ENCODE measurements at regions not wholly inside any gene's neighbourhood (a gene's known extent, or its start where the extent isn't known, plus 50 kb on each side); places are given as distances from the start of the nearest gene placed in this dataset.

GRCh38 chr14:22140633-22141032 is 448.4 kb downstream of the DAD1 start:
- no peaks in the 10 kb centered on the region for H3K9me3 ChIP-seq
- DNase-seq (ENCODE audit: extremely low spot score in 2 of 2), result no peak
- H3K27ac ChIP-seq, result no peak overlapping the region
- no peaks in the 10 kb centered on the region for H3K27me3 ChIP-seq
- H3K4me3 ChIP-seq, result no peak overlapping the region
- TF ChIP-seq POLR2AphosphoS5 (IDR thresholded peaks at IDR 0.05; ENCODE audit: insufficient read depth in 1 of 2, low read depth in 1 of 2) (no peak), POLR2A (IDR thresholded peaks at IDR 0.05) (no peak)
- TF ChIP-seq, protein P1, sequence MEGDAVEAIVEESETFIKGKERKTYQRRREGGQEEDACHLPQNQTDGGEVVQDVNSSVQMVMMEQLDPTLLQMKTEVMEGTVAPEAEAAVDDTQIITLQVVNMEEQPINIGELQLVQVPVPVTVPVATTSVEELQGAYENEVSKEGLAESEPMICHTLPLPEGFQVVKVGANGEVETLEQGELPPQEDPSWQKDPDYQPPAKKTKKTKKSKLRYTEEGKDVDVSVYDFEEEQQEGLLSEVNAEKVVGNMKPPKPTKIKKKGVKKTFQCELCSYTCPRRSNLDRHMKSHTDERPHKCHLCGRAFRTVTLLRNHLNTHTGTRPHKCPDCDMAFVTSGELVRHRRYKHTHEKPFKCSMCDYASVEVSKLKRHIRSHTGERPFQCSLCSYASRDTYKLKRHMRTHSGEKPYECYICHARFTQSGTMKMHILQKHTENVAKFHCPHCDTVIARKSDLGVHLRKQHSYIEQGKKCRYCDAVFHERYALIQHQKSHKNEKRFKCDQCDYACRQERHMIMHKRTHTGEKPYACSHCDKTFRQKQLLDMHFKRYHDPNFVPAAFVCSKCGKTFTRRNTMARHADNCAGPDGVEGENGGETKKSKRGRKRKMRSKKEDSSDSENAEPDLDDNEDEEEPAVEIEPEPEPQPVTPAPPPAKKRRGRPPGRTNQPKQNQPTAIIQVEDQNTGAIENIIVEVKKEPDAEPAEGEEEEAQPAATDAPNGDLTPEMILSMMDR (IDR thresholded peaks at IDR 0.05), result no peak
- H3K36me3 ChIP-seq, result no peaks in the 10 kb centered on the region
- H3K4me1 ChIP-seq, result no peaks in the 10 kb centered on the region
- intact Hi-C loops (cut with DNase I), result no loop called here

- Histone ChIP-seq H3K27ac (no peak overlapping the region), H3K27me3 (no peaks in the 10 kb centered on the region), H3K4me3 (no peak overlapping the region), H3K4me1 (no peaks in the 10 kb centered on the region), H3K9me3 (no peaks in the 10 kb centered on the region), H3K36me3 (no peaks in the 10 kb centered on the region)
- intact Hi-C loops (cut with DNase I), result no loop called here
- TF ChIP-seq, protein P1 (IDR thresholded peaks at IDR 0.05), result no peak
- no peak for TF ChIP-seq POLR2A (IDR thresholded peaks at IDR 0.05)
- TF ChIP-seq POLR2AphosphoS5 (IDR thresholded peaks at IDR 0.05; ENCODE audit: insufficient read depth in 1 of 2, low read depth in 1 of 2), result no peak
- DNase-seq (ENCODE audit: extremely low spot score in 2 of 2), result no peak
These were observed 457.1 kb downstream of the DAD1 start for GRCh38 chr14:22131749-22132476.

DNA sequence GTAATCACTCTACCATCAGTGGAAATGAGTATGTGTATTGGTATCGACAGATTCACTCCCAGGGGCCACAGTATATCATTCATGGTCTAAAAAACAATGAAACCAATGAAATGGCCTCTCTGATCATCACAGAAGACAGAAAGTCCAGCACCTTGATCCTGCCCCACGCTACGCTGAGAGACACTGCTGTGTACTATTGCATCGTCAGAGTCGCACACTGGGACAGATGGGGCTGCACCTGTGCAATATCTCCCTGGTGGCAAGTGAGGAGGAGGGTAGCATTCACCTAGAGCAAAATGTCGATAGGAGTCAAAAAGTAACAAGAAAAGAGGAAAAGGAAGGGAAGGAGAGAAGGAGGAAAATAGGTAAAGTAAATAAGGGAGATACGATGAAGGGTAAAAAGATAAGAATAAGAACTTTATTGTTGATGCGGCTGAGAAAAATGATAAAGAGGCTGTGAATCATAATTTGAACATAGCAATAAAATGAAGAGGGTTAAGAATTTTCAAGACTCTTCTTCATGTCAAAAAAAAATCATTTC is 450.5 kb upstream of the OR4E1 start:
- H3K27ac ChIP-seq, result no peak overlapping the region
- H3K36me3 ChIP-seq, result no peaks in the 10 kb centered on the region
- no peak for DNase-seq (ENCODE audit: extremely low spot score in 2 of 2)
- no peaks in the 10 kb centered on the region for H3K27me3 ChIP-seq
- H3K9me3 ChIP-seq, result no peaks in the 10 kb centered on the region
- intact Hi-C loops (cut with DNase I), result no loop called here
- H3K4me3 ChIP-seq, result no peak overlapping the region
- TF ChIP-seq, protein P1 (IDR thresholded peaks at IDR 0.05), result no peak
- no peaks in the 10 kb centered on the region for H3K4me1 ChIP-seq

- Histone ChIP-seq H3K36me3 (no peaks in the 10 kb centered on the region), H3K9me3 (no peaks in the 10 kb centered on the region), H3K4me3 (no peak overlapping the region), H3K27me3 (no peaks in the 10 kb centered on the region), H3K4me1 (no peaks in the 10 kb centered on the region), H3K27ac (no peak overlapping the region)
- DNase-seq (ENCODE audit: extremely low spot score in 2 of 2), result no peak
- intact Hi-C loops (cut with DNase I), result no loop called here
- TF ChIP-seq POLR2AphosphoS5 (IDR thresholded peaks at IDR 0.05; ENCODE audit: insufficient read depth in 1 of 2, low read depth in 1 of 2), result no peak
- TF ChIP-seq POLR2A (IDR thresholded peaks at IDR 0.05), result no peak
- TF ChIP-seq, protein P1 (IDR thresholded peaks at IDR 0.05), result no peak
These were observed 449.4 kb upstream of the OR4E1 start for GRCh38 chr14:22122829-22123560.

All from vagina (tissue), 2 donors.